Neuronal stem cell (in vitro differentiated cells): ENCODE measurements at regions not wholly inside any gene's neighbourhood (a gene's known extent, or its start where the extent isn't known, plus 50 kb on each side); places are given as distances from the start of the nearest gene placed in this dataset.

Experiments used
- DNase-seq: peaks from one replicate; pipeline ENCODE4 v3.0.0-alpha.2; 2013; ENCODE audit warnings: low spot score
- H2AFZ ChIP-seq: one replicate; pipeline ENCODE4 v1.6.1; 2013; ENCODE audit warnings: mild to moderate bottlenecking, low read length, inconsistent platforms
- H2AK5ac ChIP-seq: 2 replicates; pipeline ENCODE4 v1.6.1; 2013; ENCODE audit warnings: low read depth, mild to moderate bottlenecking, inconsistent platforms, low read length, moderate library complexity, mixed read lengths
- H2BK120ac ChIP-seq: 2 replicates; pipeline ENCODE4 v1.6.1; 2013; ENCODE audit warnings: low read depth, mild to moderate bottlenecking, inconsistent platforms, low read length, moderate library complexity, mixed read lengths
- H2BK12ac ChIP-seq: one replicate; pipeline ENCODE4 v1.6.1; 2013; ENCODE audit warnings: low read length, inconsistent platforms
- H2BK15ac ChIP-seq: 2 replicates; pipeline ENCODE4 v1.6.1; 2013; ENCODE audit warnings: mild to moderate bottlenecking, low read length, inconsistent platforms, mixed read lengths
- H2BK5ac ChIP-seq: one replicate; pipeline ENCODE4 v1.6.1; 2013; ENCODE audit warnings: inconsistent platforms, mild to moderate bottlenecking, low read length, moderate library complexity
- H3K14ac ChIP-seq: one replicate; pipeline ENCODE4 v1.6.1; 2013; ENCODE audit warnings: low read length, inconsistent platforms
- H3K18ac ChIP-seq: 2 replicates; pipeline ENCODE4 v1.6.1; 2013; ENCODE audit warnings: low read length, inconsistent platforms
- H3K23ac ChIP-seq: 2 replicates; pipeline ENCODE4 v1.6.1; 2013; ENCODE audit warnings: low read depth, mild to moderate bottlenecking, mixed read lengths, low read length, inconsistent platforms; ENCODE audit not compliant: poor library complexity
- H3K27ac ChIP-seq: replicated peaks from 3 replicates; pipeline ENCODE4 v1.5.1; 2013; ENCODE audit warnings: low read length, inconsistent platforms
- H3K27me3 ChIP-seq, 3 experiments: 2 replicates each; pipeline ENCODE4 v1.6.1; 2013; ENCODE audit warnings: low read length in 3 of 3, mild to moderate bottlenecking in 2 of 3, inconsistent platforms in 1 of 3, low read depth in 1 of 3, mixed read lengths in 1 of 3, moderate library complexity in 1 of 3; ENCODE audit not compliant: control insufficient read depth in 3 of 3, insufficient read depth in 3 of 3
- H3K36me3 ChIP-seq, 2 donors: replicated peaks in 1 of 2; 2 replicates each; pipeline ENCODE4 v1.6.1; 2013; ENCODE audit warnings: low read length in 2 of 2; ENCODE audit not compliant: control insufficient read depth in 2 of 2, insufficient read depth in 2 of 2
- H3K4ac ChIP-seq: 2 replicates; pipeline ENCODE4 v1.6.1; 2013; ENCODE audit warnings: inconsistent platforms, mild to moderate bottlenecking, low read length, moderate library complexity
- H3K4me1 ChIP-seq, 2 donors: 1 replicate in 1 of 2; 2 replicates in 1 of 2; pipeline ENCODE4 v1.6.1; 2013; ENCODE audit warnings: low read length in 2 of 2, low read depth in 1 of 2; ENCODE audit not compliant: control insufficient read depth in 2 of 2, insufficient read depth in 1 of 2
- H3K4me2 ChIP-seq: one replicate; pipeline ENCODE4 v1.6.1; 2013; ENCODE audit warnings: mild to moderate bottlenecking, low read length, inconsistent platforms; ENCODE audit not compliant: insufficient read depth, poor library complexity, severe bottlenecking
- H3K4me3 ChIP-seq, 2 donors: 2 replicates each; pipeline ENCODE4 v1.5.1; 2013; ENCODE audit warnings: low read length in 2 of 2, mild to moderate bottlenecking in 2 of 2, inconsistent platforms in 1 of 2, moderate library complexity in 1 of 2
- H3K79me1 ChIP-seq: one replicate; pipeline ENCODE4 v1.6.1; 2013; ENCODE audit warnings: low read depth, mild to moderate bottlenecking, inconsistent platforms, low read length, moderate library complexity
- H3K9ac ChIP-seq: one replicate; pipeline ENCODE4 v1.6.1; 2013; ENCODE audit warnings: mild to moderate bottlenecking, low read depth, low read length, inconsistent platforms; ENCODE audit not compliant: poor library complexity
- H3K9me3 ChIP-seq, 2 donors: replicated peaks in 1 of 2; 2 replicates each; pipeline versions ENCODE3 to v1.6.1; 2013; ENCODE audit warnings: low read length in 2 of 2, mild to moderate bottlenecking in 2 of 2, inconsistent platforms in 1 of 2, low read depth in 1 of 2, mixed read lengths in 1 of 2, moderate library complexity in 1 of 2; ENCODE audit not compliant: control insufficient read depth in 2 of 2, insufficient read depth in 1 of 2
- H4K8ac ChIP-seq: one replicate; pipeline ENCODE4 v1.6.1; 2013; ENCODE audit warnings: low read depth, mild to moderate bottlenecking, inconsistent platforms, low read length, moderate library complexity
- H4K91ac ChIP-seq: one replicate; pipeline ENCODE4 v1.6.1; 2013; ENCODE audit warnings: low read length, low read depth, mild to moderate bottlenecking, inconsistent platforms; ENCODE audit not compliant: poor library complexity
- WGBS, 2 donors: extraction: QIAGEN DNeasy Blood & Tissue Kit; methylation state at CpG; one replicate each; pipeline ENCODE4 v1.1.7; 2013; ENCODE audit warnings: missing lambda C conversion rate in 2 of 2, mixed read lengths in 1 of 2; ENCODE audit not compliant: insufficient read length in 2 of 2, insufficient replicate concordance in 1 of 2; ENCODE audit errors: extremely low coverage in 2 of 2; 5-methylcytosine and 5-hydroxymethylcytosine counted together

DNA sequence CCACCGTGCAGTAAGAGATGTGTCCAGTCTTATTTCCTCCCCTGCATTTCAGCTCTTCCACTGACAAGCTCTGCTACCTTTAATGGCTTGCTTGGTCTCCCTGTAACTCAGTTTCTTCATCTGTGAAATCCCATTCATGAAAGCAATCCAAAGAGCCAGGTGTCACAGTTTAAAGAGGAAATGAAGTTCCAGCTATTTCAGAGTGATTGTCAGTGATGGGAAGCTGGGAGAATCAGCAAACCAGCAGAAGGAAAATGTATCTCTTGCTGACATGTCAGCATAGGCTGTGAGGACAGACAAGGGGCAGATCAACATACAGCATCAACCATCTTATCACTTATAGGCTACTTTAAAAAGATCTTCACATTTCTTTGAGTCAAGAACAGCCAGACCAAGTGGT is 445.3 kb downstream of the ADRA2A start:
- Histone ChIP-seq H2BK12ac (no peak overlapping the region), H3K4ac (no peak overlapping the region), H3K36me3 (no peaks in the 10 kb centered on the region), H2AK5ac (no peak overlapping the region), H3K18ac (no peak overlapping the region), H3K27ac (no peak overlapping the region), H3K14ac (no peak overlapping the region), H3K79me1 (no peaks in the 10 kb centered on the region), H3K4me3 (no peak overlapping the region), H4K8ac (no peak overlapping the region), H3K9ac (no peak overlapping the region), H2BK15ac (no peak overlapping the region), H2BK5ac (no peak overlapping the region), H2AFZ (no peak overlapping the region), H3K27me3 (no peaks in the 10 kb centered on the region), H3K4me2 (no peak overlapping the region), H3K23ac (no peak overlapping the region), H3K4me1 (no peaks in the 10 kb centered on the region), H3K9me3 (no peaks in the 10 kb centered on the region), H4K91ac (no peak overlapping the region), H2BK120ac (no peak overlapping the region)
- no peak for DNase-seq
- no CpG with 5 or more reads among the region's 1 CpG for WGBS, 2 donors

DNA sequence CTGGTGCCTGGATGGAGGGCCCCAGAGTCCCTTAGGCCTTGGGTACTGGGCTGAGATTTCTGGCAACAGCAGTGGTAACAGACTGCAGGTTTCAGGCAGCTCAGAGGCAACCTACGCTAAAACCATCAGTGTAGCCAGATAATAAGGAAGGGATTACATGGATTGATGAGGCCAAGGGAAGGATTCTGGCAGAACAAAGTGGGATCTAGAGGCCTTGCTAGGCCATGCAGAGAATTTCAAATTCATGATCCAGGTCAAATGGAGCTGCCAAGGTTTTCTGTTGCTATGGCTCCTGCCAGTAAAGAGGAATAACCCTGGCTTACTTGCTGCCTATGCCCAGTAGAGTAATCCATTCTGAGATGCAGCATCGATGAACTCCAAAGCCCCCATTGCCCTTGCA is 445.7 kb downstream of the ADRA2A start:
- no peaks in the 10 kb centered on the region for H3K4me1 ChIP-seq
- no peak overlapping the region for H4K8ac ChIP-seq
- no peak overlapping the region for H3K18ac ChIP-seq
- no peak overlapping the region for H3K4ac ChIP-seq
- H3K9ac ChIP-seq: no peak overlapping the region
- H4K91ac ChIP-seq: no peak overlapping the region
- no peaks in the 10 kb centered on the region for H3K36me3 ChIP-seq
- H2AFZ ChIP-seq: no peak overlapping the region
- no peak overlapping the region for H3K4me2 ChIP-seq
- no peaks in the 10 kb centered on the region for H3K9me3 ChIP-seq
- no CpG with 5 or more reads among the region's 2 CpGs for WGBS, 2 donors
- H2BK15ac ChIP-seq: no peak overlapping the region
- no peak overlapping the region for H2BK12ac ChIP-seq
- no peak overlapping the region for H2BK120ac ChIP-seq
- no peaks in the 10 kb centered on the region for H3K27me3 ChIP-seq
- H3K27ac ChIP-seq: no peak overlapping the region
- no peaks in the 10 kb centered on the region for H3K79me1 ChIP-seq
- no peak overlapping the region for H3K14ac ChIP-seq
- no peak for DNase-seq
- H2AK5ac ChIP-seq: no peak overlapping the region
- H2BK5ac ChIP-seq: no peak overlapping the region
- H3K4me3 ChIP-seq: no peak overlapping the region
- no peak overlapping the region for H3K23ac ChIP-seq

DNA sequence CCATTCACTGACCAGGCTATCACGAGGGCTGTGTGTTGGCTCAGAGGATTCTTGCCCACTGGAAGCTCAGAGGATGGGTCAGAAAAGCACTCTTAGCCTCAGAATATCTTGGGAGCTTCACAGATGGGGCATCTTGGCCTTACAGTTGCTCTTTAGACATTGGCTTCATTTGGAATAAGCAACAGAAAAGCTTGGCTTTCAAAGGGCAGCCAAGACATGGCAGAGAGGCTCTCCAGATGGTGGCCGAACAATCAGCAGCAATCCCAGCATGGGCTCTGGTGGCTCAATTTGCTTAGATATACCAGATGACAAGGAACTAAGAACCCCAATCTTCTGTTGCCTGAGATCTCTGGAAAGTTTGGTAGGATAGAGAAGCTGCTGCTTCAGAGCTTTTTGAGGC is 446.2 kb downstream of the ADRA2A start:
- Histone ChIP-seq H2AFZ (no peak overlapping the region), H3K4me1 (no peaks in the 10 kb centered on the region), H3K4ac (no peak overlapping the region), H3K9ac (no peak overlapping the region), H3K18ac (no peak overlapping the region), H3K9me3 (no peaks in the 10 kb centered on the region), H2AK5ac (no peak overlapping the region), H3K14ac (no peak overlapping the region), H3K23ac (no peak overlapping the region), H2BK120ac (no peak overlapping the region), H2BK15ac (no peak overlapping the region), H2BK12ac (no peak overlapping the region), H4K8ac (no peak overlapping the region), H4K91ac (no peak overlapping the region), H2BK5ac (no peak overlapping the region), H3K4me3 (no peak overlapping the region), H3K4me2 (no peak overlapping the region), H3K27me3 (no peaks in the 10 kb centered on the region), H3K36me3 (no peaks in the 10 kb centered on the region), H3K27ac (no peak overlapping the region), H3K79me1 (no peaks in the 10 kb centered on the region)
- DNase-seq: no peak
- WGBS, 2 donors: no CpG with 5 or more reads among the region's 2 CpGs

DNA sequence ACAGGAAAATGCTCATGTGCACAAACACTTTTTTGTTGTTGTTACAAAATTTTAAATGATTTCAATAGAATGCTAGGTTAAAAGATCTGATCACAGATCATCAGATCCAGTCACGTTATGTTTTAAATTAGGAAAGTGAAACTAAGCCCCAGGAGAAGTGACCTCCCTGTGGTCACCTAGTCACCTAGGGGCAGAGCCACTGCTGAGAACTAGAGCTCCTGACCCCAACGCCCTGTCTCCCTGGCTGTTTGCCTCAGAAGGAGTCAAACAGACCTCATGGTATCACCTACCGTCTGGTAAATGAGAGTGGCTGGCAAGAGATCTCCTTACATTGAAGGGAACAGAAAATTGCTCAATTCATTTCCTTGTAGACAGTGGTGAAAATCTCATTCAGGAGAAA is 447.3 kb downstream of the ADRA2A start:
- WGBS, 2 donors: no CpG with 5 or more reads among the region's 3 CpGs
- Histone ChIP-seq H3K18ac (no peak overlapping the region), H3K27ac (no peak overlapping the region)

More for the DNA sequence above, 447.3 kb downstream of the ADRA2A start:
- H2BK5ac ChIP-seq: no peak overlapping the region
- H3K4me3 ChIP-seq: no peak overlapping the region
- no peak overlapping the region for H3K4me2 ChIP-seq
- H2AK5ac ChIP-seq: no peak overlapping the region
- no peak overlapping the region for H3K14ac ChIP-seq
- H2BK12ac ChIP-seq: no peak overlapping the region
- no peak overlapping the region for H4K8ac ChIP-seq
- H3K9ac ChIP-seq: no peak overlapping the region
- no peaks in the 10 kb centered on the region for H3K9me3 ChIP-seq
- H3K27me3 ChIP-seq: no peaks in the 10 kb centered on the region
- H3K36me3 ChIP-seq: no peaks in the 10 kb centered on the region
- H2AFZ ChIP-seq: no peak overlapping the region
- H2BK15ac ChIP-seq: no peak overlapping the region
- H2BK120ac ChIP-seq: no peak overlapping the region
- no peak overlapping the region for H3K23ac ChIP-seq
- H3K4ac ChIP-seq: no peak overlapping the region
- no peak overlapping the region for H4K91ac ChIP-seq
- H3K4me1 ChIP-seq: no peaks in the 10 kb centered on the region
- no peaks in the 10 kb centered on the region for H3K79me1 ChIP-seq
- no peak for DNase-seq
